H1 (cell line): ENCODE measurements at regions not wholly inside any gene's neighbourhood (a gene's known extent, or its start where the extent isn't known, plus 50 kb on each side); places are given as distances from the start of the nearest gene placed in this dataset.

ENCODE experiments used
- CTCF ChIA-PET: fragments of 300-600 bp; sonication (Branson Sonifier 250); formaldehyde crosslinking; loops from one replicate; lab custom pipeline; 2021; ENCODE audit not compliant: partially characterized antibody; lab: Charles Lee
- POLR2A ChIA-PET: fragments of 300-600 bp; sonication (Branson Sonifier 250); formaldehyde crosslinking; loops from one replicate; lab custom pipeline; 2021; ENCODE audit warnings: inconsistent platforms; ENCODE audit not compliant: partially characterized antibody; lab: Charles Lee
- DNase-seq, 2 experiments: peaks; one replicate each; pipeline versions ENCODE4 v3.0.0 to v3.0.0-alpha.2; 2010 to 2022; ENCODE audit warnings: low spot score in 2 of 2, low read depth in 1 of 2, mixed read lengths in 1 of 2
- FAIRE-seq: peaks from 2 replicates; lab custom pipeline; 2011; peaks lifted over from hg19 to GRCh38; lab: Jason Lieb, UNC
- H2AFZ ChIP-seq: 2 replicates; pipeline ENCODE4 v1.8.1; 2012; ENCODE audit warnings: low read length, inconsistent platforms
- H2AK5ac ChIP-seq: 2 replicates; pipeline ENCODE4 v1.6.1; 2013; ENCODE audit warnings: low read depth, low read length
- H2BK120ac ChIP-seq: replicated peaks from 2 replicates; pipeline ENCODE3; 2013; ENCODE audit warnings: low read depth, low read length, inconsistent platforms
- H2BK12ac ChIP-seq: 2 replicates; pipeline ENCODE4 v1.6.1; 2013; ENCODE audit warnings: low read depth, low read length
- H2BK15ac ChIP-seq: 2 replicates; pipeline ENCODE4 v1.6.1; 2013; ENCODE audit warnings: low read length
- H2BK20ac ChIP-seq: 2 replicates; pipeline ENCODE4 v1.6.1; 2013; ENCODE audit warnings: low read length
- H2BK5ac ChIP-seq: 2 replicates; pipeline ENCODE4 v1.6.1; 2013; ENCODE audit warnings: low read depth, low read length
- H3K14ac ChIP-seq: 2 replicates; pipeline ENCODE4 v1.6.1; 2013; ENCODE audit warnings: inconsistent platforms; ENCODE audit not compliant: insufficient read length
- H3K18ac ChIP-seq: 2 replicates; pipeline ENCODE4 v1.6.1; 2013; ENCODE audit warnings: low read length; ENCODE audit errors: extremely low read depth
- H3K23ac ChIP-seq: 2 replicates; pipeline ENCODE4 v1.6.1; 2013; ENCODE audit warnings: inconsistent platforms; ENCODE audit not compliant: insufficient read length
- H3K23me2 ChIP-seq: 2 replicates; pipeline ENCODE4 v1.6.1; 2013; ENCODE audit warnings: low read depth, low read length
- H3K27ac ChIP-seq: 2 replicates; pipeline ENCODE4 v1.6.1; 2011; ENCODE audit warnings: low read depth, low read length, inconsistent platforms
- H3K27me3 ChIP-seq, 4 experiments: replicated peaks in 1 of 4; 1 replicate in 1 of 4; 2 replicates in 3 of 4; pipeline versions ENCODE4 v1.6.1 to v1.8.1; 2011 to 2013; ENCODE audit warnings: low read length in 3 of 4, mild to moderate bottlenecking in 3 of 4, inconsistent platforms in 2 of 4, mixed read lengths in 2 of 4, moderate library complexity in 1 of 4; ENCODE audit not compliant: control insufficient read depth in 3 of 4, insufficient read depth in 3 of 4; ENCODE audit errors: extremely low read depth in 1 of 4
- H3K36me3 ChIP-seq, 4 experiments: 2 replicates each; pipeline versions ENCODE4 v1.6.1 to v1.8.1; 2011 to 2013; ENCODE audit warnings: mild to moderate bottlenecking in 4 of 4, low read length in 3 of 4, moderate library complexity in 2 of 4, control low read depth in 1 of 4, inconsistent platforms in 1 of 4; ENCODE audit not compliant: insufficient read depth in 4 of 4, control insufficient read depth in 2 of 4
- H3K4ac ChIP-seq: replicated peaks from 2 replicates; pipeline ENCODE3; 2013; ENCODE audit warnings: low read length, low read depth, mixed read lengths, inconsistent platforms; ENCODE audit not compliant: insufficient read length
- H3K4me1 ChIP-seq, 4 experiments: replicated peaks in 1 of 4; 1 replicate in 1 of 4; 2 replicates in 3 of 4; pipeline versions ENCODE4 v1.6.1 to v1.8.1; 2011 to 2013; ENCODE audit warnings: low read length in 3 of 4, inconsistent platforms in 2 of 4, mixed read lengths in 1 of 4; ENCODE audit not compliant: insufficient read depth in 4 of 4, control insufficient read depth in 3 of 4
- H3K4me2 ChIP-seq, 2 experiments: 2 replicates each; pipeline versions ENCODE4 v1.6.1 to v1.8.1; 2011 to 2013; ENCODE audit warnings: low read depth in 2 of 2, low read length in 2 of 2, control low read depth in 1 of 2, inconsistent platforms in 1 of 2, mild to moderate bottlenecking in 1 of 2; ENCODE audit not compliant: insufficient read depth in 1 of 2
- H3K4me3 ChIP-seq, 4 experiments: fragments of 200-600, 300-600 bp in 1 of 4; sonication (generic), shearing (Covaris generic), sonication (Bioruptor Twin) in 1 of 4; 2 replicates each; pipeline versions ENCODE4 v1.5.1 to v1.8.1; 2011 to 2016; ENCODE audit warnings: low read length in 4 of 4, low read depth in 3 of 4, control low read depth in 2 of 4, inconsistent platforms in 2 of 4, mild to moderate bottlenecking in 2 of 4, mixed read lengths in 1 of 4, moderate library complexity in 1 of 4; ENCODE audit not compliant: insufficient read depth in 2 of 4; ENCODE audit errors: extremely low read depth in 1 of 4
- H3K56ac ChIP-seq: replicated peaks from 2 replicates; pipeline ENCODE3; 2013; ENCODE audit warnings: low read depth, mild to moderate bottlenecking, mixed read lengths, low read length, inconsistent platforms; ENCODE audit not compliant: insufficient read length
- H3K79me1 ChIP-seq: 2 replicates; pipeline ENCODE4 v1.6.1; 2013; ENCODE audit warnings: low read depth, low read length, control low read depth
- H3K79me2 ChIP-seq, 2 experiments: 2 replicates each; pipeline versions ENCODE4 v1.6.1 to v1.8.1; 2012 to 2013; ENCODE audit warnings: low read length in 2 of 2, mild to moderate bottlenecking in 2 of 2, inconsistent platforms in 1 of 2; ENCODE audit not compliant: insufficient read depth in 2 of 2, control insufficient read depth in 1 of 2
- H3K9ac ChIP-seq, 4 experiments: replicated peaks in 1 of 4; 1 replicate in 1 of 4; 2 replicates in 3 of 4; pipeline versions ENCODE4 v1.6.1 to v1.8.1; 2011 to 2013; ENCODE audit warnings: low read depth in 3 of 4, low read length in 3 of 4, control low read depth in 2 of 4, mild to moderate bottlenecking in 2 of 4, moderate library complexity in 2 of 4, inconsistent platforms in 1 of 4; ENCODE audit errors: extremely low read depth in 1 of 4
- H3K9me3 ChIP-seq, 2 experiments: 2 replicates each; pipeline versions ENCODE4 v1.6.1 to v1.8.1; 2012 to 2013; ENCODE audit warnings: mild to moderate bottlenecking in 2 of 2, moderate library complexity in 2 of 2, control low read depth in 1 of 2, inconsistent platforms in 1 of 2, low read depth in 1 of 2, low read length in 1 of 2, mixed read lengths in 1 of 2; ENCODE audit not compliant: insufficient read depth in 2 of 2
- H4K20me1 ChIP-seq, 2 experiments: replicated peaks in 1 of 2; 2 replicates each; pipeline versions ENCODE3 to v1.8.1; 2011 to 2013; ENCODE audit warnings: inconsistent platforms in 2 of 2, low read length in 2 of 2, mild to moderate bottlenecking in 1 of 2; ENCODE audit not compliant: insufficient read depth in 2 of 2, control insufficient read depth in 1 of 2
- H4K5ac ChIP-seq: 2 replicates; pipeline ENCODE4 v1.6.1; 2013; ENCODE audit warnings: low read length, low read depth, mixed read lengths, inconsistent platforms; ENCODE audit not compliant: insufficient read length
- H4K8ac ChIP-seq: 2 replicates; pipeline ENCODE4 v1.8.0; 2013; ENCODE audit warnings: mild to moderate bottlenecking, moderate library complexity, low read length, inconsistent platforms; ENCODE audit not compliant: insufficient read depth; ENCODE audit errors: extremely low read depth
- H4K91ac ChIP-seq: replicated peaks from 2 replicates; pipeline ENCODE3; 2013; ENCODE audit warnings: low read length, mixed read lengths, inconsistent platforms; ENCODE audit not compliant: insufficient read length
- CBX5 ChIP-seq: fragments of 300-800, 300-1000 bp; sonication (generic); IDR thresholded peaks from 2 replicates; pipeline ENCODE4 v1.7.1; 2016; ENCODE audit warnings: antibody characterized with exemption, low read length, low read depth
- CREB1 ChIP-seq: IDR thresholded peaks from 2 replicates; pipeline ENCODE4 v1.6.1; 2012; ENCODE audit warnings: inconsistent platforms
- EGR1 ChIP-seq: IDR thresholded peaks from 2 replicates; pipeline ENCODE4 v1.6.1; 2011; ENCODE audit warnings: low read depth, low read length, borderline replicate concordance
- POU5F1 ChIP-seq: IDR thresholded peaks from 2 replicates; pipeline ENCODE4 v1.6.1; 2011; ENCODE audit warnings: low read depth, mild to moderate bottlenecking, low read length, moderate library complexity
- RNF2 ChIP-seq: fragments of 200-900, 300-1000 bp; sonication (generic); IDR thresholded peaks from 2 replicates; pipeline ENCODE4 v1.7.1; 2016; ENCODE audit warnings: borderline replicate concordance, low read depth, mild to moderate bottlenecking, antibody characterized with exemption, low read length; ENCODE audit not compliant: poor library complexity, severe bottlenecking; ENCODE audit errors: missing control alignments
- WGBS, 2 experiments: shearing (Covaris generic) in 1 of 2; methylation state at CpG; one replicate each; pipeline versions ENCODE4 v1.1.6 to v1.1.7; 2013 to 2015; ENCODE audit warnings: low lambda C conversion rate in 2 of 2, mixed read lengths in 2 of 2, inconsistent platforms in 1 of 2, low coverage in 1 of 2, missing lambda C conversion rate in 1 of 2; ENCODE audit not compliant: insufficient replicate concordance in 2 of 2, insufficient coverage in 1 of 2, insufficient read length in 1 of 2; ENCODE audit errors: extremely low coverage in 1 of 2, missing lambda C conversion rate in 1 of 2; 5-methylcytosine and 5-hydroxymethylcytosine counted together

DNA sequence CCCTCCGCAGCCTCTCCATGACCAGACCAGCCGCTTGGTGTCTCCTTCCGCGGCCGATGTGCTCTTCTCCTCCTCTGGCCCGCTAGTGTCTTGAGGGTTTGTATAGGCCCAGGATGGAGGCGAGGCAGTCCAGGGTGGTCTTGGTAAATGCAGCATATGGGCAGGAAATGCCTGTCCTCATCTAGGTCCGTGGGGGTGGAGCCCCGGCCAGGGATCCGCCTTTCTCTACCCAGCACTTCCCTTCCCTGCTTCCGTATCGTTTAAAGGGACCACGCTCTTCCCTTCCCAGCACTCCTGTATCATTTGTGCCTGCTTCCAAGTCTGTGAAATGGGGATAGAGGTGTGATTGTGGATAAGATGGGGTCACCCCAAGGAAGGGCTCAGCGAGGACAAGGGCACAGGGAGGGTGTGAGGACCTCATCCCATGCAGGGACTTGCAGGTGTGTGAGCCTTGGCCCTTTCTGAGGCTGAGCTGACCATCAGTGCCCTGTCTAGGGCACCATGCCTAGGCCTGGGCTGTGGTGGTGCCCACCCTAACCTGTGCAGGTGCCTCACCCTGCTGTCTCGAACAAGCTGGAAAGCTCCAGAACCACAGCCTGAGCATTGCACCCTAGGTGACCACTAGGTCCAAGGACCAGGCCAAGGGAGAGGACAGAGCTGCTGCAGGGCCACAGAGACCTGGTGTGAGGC, 326.8 kb upstream of the RTL1 start:
- Histone ChIP-seq H3K23ac (no peak overlapping the region), H4K20me1 (peaks cover 0 to 3% of the 10 kb centered on the region in 2 experiments), H4K91ac (no peak overlapping the region), H3K9ac (no peak overlapping the region), H3K4me2 (no peak overlapping the region), H3K79me2 (no peaks in the 10 kb centered on the region), H3K18ac (peak overlapping the region; percentile 51; the same call in 1 of the 2 replicates), H3K56ac (no peak overlapping the region), H3K14ac (no peak overlapping the region), H2BK20ac (peak overlapping the region; percentile 43; the same call in 1 of the 2 replicates), H3K23me2 (no peaks in the 10 kb centered on the region), H3K9me3 (no peaks in the 10 kb centered on the region), H4K5ac (no peak overlapping the region), H3K4me3 (no peak overlapping the region), H2BK12ac (no peak overlapping the region; the same call in 1 of the 2 replicates), H2BK120ac (no peak overlapping the region), H2BK5ac (no peak overlapping the region), H2BK15ac (no peak overlapping the region), H3K27ac (no peak overlapping the region), H2AK5ac (0 out of 2 replicates have a peak overlapping the region, but pooled peaks have one; percentile 15), H3K36me3 (no peaks in the 10 kb centered on the region), H3K27me3 (no peaks in the 10 kb centered on the region; a peak in 1 of 7 replicates), H3K4me1 (peaks cover 0 to 12% (median 5%) of the 10 kb centered on the region in 4 experiments; a peak in 6 of 7 replicates), H2AFZ (no peak overlapping the region), H4K8ac (no peak overlapping the region), H3K4ac (no peak overlapping the region), H3K79me1 (no peaks in the 10 kb centered on the region)
- FAIRE-seq = no peak
- peak in 1 of 2 experiments; percentile 40 for DNase-seq
- POLR2A ChIA-PET = no interaction called here
- TF ChIP-seq CBX5 (no peak), RNF2 (no peak), EGR1 (no peak), POU5F1 (no peak), CREB1 (no peak)
- CTCF ChIA-PET = interaction anchor here (0.9 to 1.5 kb wide), 3 partner anchors 13 to 327 kb away, joined by 3 to 5 read pairs (median 3); no protein-coding TSS in a partner anchor
- WGBS, 2 experiments = 71% methylated on average over 4 of the region's 15 CpGs; no CpG with 5 or more reads in 1 of the 2 experiments
